Smooth muscle cell (in vitro differentiated cells): ENCODE measurements at regions not wholly inside any gene's neighbourhood (a gene's known extent, or its start where the extent isn't known, plus 50 kb on each side); places are given as distances from the start of the nearest gene placed in this dataset.
"Not testable (repeated sequence)": the region's sequence is repeated elsewhere in the genome, so short reads cannot be mapped to it uniquely, and the experiment has no call there.

Experiments
- DNase-seq: peaks from one replicate; lab custom pipeline; 2025; ENCODE audit not compliant: unreplicated experiment; lab: John Stamatoyannopoulos, UW
- H2AFZ ChIP-seq: fragments of 200-600 bp; sonication (generic); 2 replicates; pipeline ENCODE4 v1.6.0; 2016; ENCODE audit warnings: antibody characterized with exemption, low read depth, mild to moderate bottlenecking
- H3F3A ChIP-seq: fragments of 200-600 bp; sonication (generic); 2 replicates; pipeline ENCODE4 v1.6.0; 2017; ENCODE audit warnings: antibody characterized with exemption, low read depth
- H3K27ac ChIP-seq: fragments of 200-600 bp; sonication (generic); 2 replicates; pipeline ENCODE4 v1.5.1; 2016; ENCODE audit warnings: low read depth, mild to moderate bottlenecking
- H3K27me3 ChIP-seq: fragments of 200-600 bp; sonication (generic); 2 replicates; pipeline ENCODE4 v1.6.1; 2016; ENCODE audit warnings: low read depth, mild to moderate bottlenecking
- H3K36me3 ChIP-seq: fragments of 200-600 bp; sonication (generic); 2 replicates; pipeline ENCODE4 v1.5.1; 2016; ENCODE audit warnings: low read depth
- H3K4me1 ChIP-seq: fragments of 200-600 bp; sonication (generic); 2 replicates; pipeline ENCODE4 v1.5.1; 2016; ENCODE audit warnings: low read depth
- H3K4me2 ChIP-seq: fragments of 200-600 bp; sonication (generic); 2 replicates; pipeline ENCODE4 v1.6.0; 2016; ENCODE audit warnings: mild to moderate bottlenecking
- H3K4me3 ChIP-seq: fragments of 200-600 bp; sonication (generic); 2 replicates; pipeline ENCODE4 v1.5.1; 2016; ENCODE audit warnings: mild to moderate bottlenecking
- H3K79me2 ChIP-seq: fragments of 200-600 bp; sonication (generic); 2 replicates; pipeline ENCODE4 v1.6.0; 2016; ENCODE audit warnings: low read depth, mild to moderate bottlenecking
- H3K9ac ChIP-seq: fragments of 200-600 bp; sonication (generic); 2 replicates; pipeline ENCODE4 v1.6.0; 2016; ENCODE audit warnings: low read depth
- H3K9me3 ChIP-seq: fragments of 200-600 bp; sonication (generic); replicated peaks from 2 replicates; pipeline ENCODE4 v1.5.1; 2016; ENCODE audit warnings: low read depth
- H4K20me1 ChIP-seq: fragments of 200-600 bp; sonication (generic); 2 replicates; pipeline ENCODE4 v1.6.0; 2016; ENCODE audit warnings: low read depth
- WGBS: methylation state at CpG from one replicate; pipeline ENCODE4 v1.1.7; 2016; ENCODE audit warnings: low lambda C conversion rate; 5-methylcytosine and 5-hydroxymethylcytosine counted together

DNA sequence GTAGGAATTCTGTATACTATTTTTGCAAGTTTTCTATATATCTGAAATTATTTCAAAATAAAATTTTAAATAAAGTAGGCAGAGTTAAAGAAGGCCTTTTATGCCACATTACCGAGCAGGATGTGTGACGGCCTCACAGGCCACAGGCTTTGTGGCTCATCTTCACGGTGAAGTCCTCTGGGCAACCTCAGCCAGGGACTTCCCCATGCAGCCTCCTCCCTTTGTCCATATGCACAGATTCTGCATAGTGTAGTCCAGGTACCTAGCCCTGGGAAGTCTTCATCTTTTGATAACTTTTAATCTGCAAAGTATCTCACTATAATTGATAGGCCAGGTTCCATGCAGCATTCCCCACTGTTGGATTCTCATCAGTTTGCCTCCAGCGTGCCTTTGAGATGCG is 62.8 kb downstream of the ARHGAP11B start:
- H3K4me1 ChIP-seq, H3K27me3 ChIP-seq: not testable (repeated sequence)

GRCh38 chr15:30690153-30690552 is 64.2 kb downstream of the ARHGAP11B start:
- not testable (repeated sequence) for H4K20me1 ChIP-seq, H3K79me2 ChIP-seq, H3K9ac ChIP-seq, H2AFZ ChIP-seq, H3K4me3 ChIP-seq, H3K4me2 ChIP-seq, H3K27me3 ChIP-seq, DNase-seq, H3K9me3 ChIP-seq, H3K4me1 ChIP-seq, H3K27ac ChIP-seq, H3K36me3 ChIP-seq, H3F3A ChIP-seq
- 96% methylated on average over 2 of the region's 2 CpGs for WGBS

More for the DNA sequence above, 62.8 kb downstream of the ARHGAP11B start:
- not testable (repeated sequence) for H3K36me3 ChIP-seq, H3K79me2 ChIP-seq, H3K9me3 ChIP-seq, H3F3A ChIP-seq, H3K27ac ChIP-seq, H3K9ac ChIP-seq, H3K4me3 ChIP-seq, H3K4me2 ChIP-seq, DNase-seq, H4K20me1 ChIP-seq, H2AFZ ChIP-seq
- WGBS, result over 99% methylated on average over 5 of the region's 5 CpGs

DNA sequence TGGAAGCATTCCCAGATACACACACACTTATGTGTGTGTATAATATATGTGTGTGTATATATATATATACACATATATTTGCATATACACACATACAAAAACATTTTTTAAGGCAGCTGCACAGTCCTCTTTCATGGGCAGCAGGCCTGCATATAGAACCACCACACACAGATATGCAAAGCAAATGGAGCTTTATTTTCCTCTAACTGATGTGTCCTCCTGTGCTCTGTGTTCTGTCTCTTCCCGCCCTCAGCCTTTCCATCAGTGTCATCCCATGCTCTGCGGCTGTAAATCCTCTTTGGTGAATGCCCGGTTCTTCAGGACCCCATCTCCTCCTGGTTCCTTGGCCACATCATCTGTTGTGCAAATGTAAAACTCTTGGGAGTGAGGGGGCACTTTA is 69.9 kb downstream of the ARHGAP11B start:
- not testable (repeated sequence) for H3K36me3 ChIP-seq, H3F3A ChIP-seq, H3K79me2 ChIP-seq, H2AFZ ChIP-seq, H3K27me3 ChIP-seq, H3K27ac ChIP-seq, DNase-seq, H3K9ac ChIP-seq, H4K20me1 ChIP-seq, H3K9me3 ChIP-seq, H3K4me2 ChIP-seq, H3K4me3 ChIP-seq, H3K4me1 ChIP-seq
- WGBS, result 81% methylated on average over 3 of the region's 3 CpGs

GRCh38 chr15:30696439-30697314 is 70.7 kb downstream of the ARHGAP11B start:
- H3F3A ChIP-seq, DNase-seq, H2AFZ ChIP-seq, H3K36me3 ChIP-seq, H3K79me2 ChIP-seq, H3K4me2 ChIP-seq, H3K9me3 ChIP-seq, H3K9ac ChIP-seq, H3K27ac ChIP-seq, H3K4me3 ChIP-seq, H3K27me3 ChIP-seq, H3K4me1 ChIP-seq, H4K20me1 ChIP-seq: not testable (repeated sequence)
- 59% methylated on average over 7 of the region's 15 CpGs for WGBS

DNA sequence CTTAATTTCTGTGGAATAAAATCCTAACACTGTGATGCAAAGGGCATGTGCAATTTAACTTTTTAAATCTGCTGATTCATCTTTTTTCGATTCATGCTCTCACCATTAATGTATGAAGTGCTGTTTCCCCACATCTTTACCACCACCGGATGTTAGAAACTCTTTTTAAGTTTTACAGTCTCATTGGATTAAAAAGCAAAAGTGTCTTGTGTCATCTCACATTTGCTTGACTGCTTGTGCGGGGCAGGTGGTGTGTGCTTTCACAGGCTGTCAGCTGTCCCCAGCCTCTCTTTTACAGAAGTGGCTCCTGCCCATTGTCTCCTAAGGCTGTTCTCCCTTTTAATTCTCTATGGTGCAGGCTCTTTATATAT is 71.4 kb downstream of the ARHGAP11B start:
- H3K9ac ChIP-seq, DNase-seq: not testable (repeated sequence)

GRCh38 chr15:30700006-30700597 is 74.2 kb downstream of the ARHGAP11B start:
- not testable (repeated sequence) for H3K27ac ChIP-seq, H3K36me3 ChIP-seq, H3K4me3 ChIP-seq, H3K9ac ChIP-seq, H3K4me2 ChIP-seq, H4K20me1 ChIP-seq, DNase-seq, H2AFZ ChIP-seq, H3K27me3 ChIP-seq, H3K79me2 ChIP-seq, H3K4me1 ChIP-seq, H3F3A ChIP-seq, H3K9me3 ChIP-seq
- 57% methylated on average over 3 of the region's 7 CpGs for WGBS

More for the DNA sequence above, 71.4 kb downstream of the ARHGAP11B start:
- H3K27ac ChIP-seq, H4K20me1 ChIP-seq, H3K36me3 ChIP-seq, H3K27me3 ChIP-seq, H3K9me3 ChIP-seq, H3F3A ChIP-seq, H2AFZ ChIP-seq, H3K4me2 ChIP-seq, H3K4me3 ChIP-seq, H3K4me1 ChIP-seq, H3K79me2 ChIP-seq: not testable (repeated sequence)
- WGBS, result 67% methylated on average over 3 of the region's 3 CpGs

GRCh38 chr15:30707976-30708685 is 82.2 kb downstream of the ARHGAP11B start:
- 86% methylated on average over 9 of the region's 9 CpGs for WGBS
- not testable (repeated sequence) for H3K27me3 ChIP-seq, H3K27ac ChIP-seq, H3K4me3 ChIP-seq, H3K79me2 ChIP-seq, H3K9me3 ChIP-seq, H2AFZ ChIP-seq, H3K4me2 ChIP-seq, H3F3A ChIP-seq, H4K20me1 ChIP-seq, H3K36me3 ChIP-seq, H3K9ac ChIP-seq, H3K4me1 ChIP-seq, DNase-seq

DNA sequence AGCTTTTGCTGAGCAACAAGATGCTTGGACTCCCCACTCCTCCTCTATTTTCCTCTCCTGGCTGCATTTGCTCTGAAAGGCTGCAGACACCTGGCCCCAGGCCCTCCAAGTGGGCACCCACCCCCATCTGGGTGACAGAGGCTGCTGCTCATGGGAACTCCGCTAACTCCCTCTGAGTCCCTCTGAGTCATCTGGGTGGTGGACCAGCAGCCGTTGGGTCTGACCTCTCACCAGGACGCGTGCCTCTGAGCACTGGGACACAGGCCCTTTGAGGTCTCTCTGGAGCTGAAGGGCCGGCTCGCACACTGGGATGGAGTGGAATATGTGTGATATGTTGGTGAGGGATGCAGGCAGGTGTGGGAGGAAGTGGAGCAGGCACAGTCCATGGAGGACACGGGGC is 82.9 kb downstream of the ARHGAP11B start:
- H4K20me1 ChIP-seq, H3K27me3 ChIP-seq, H3K9ac ChIP-seq, H3K4me1 ChIP-seq, H3K4me2 ChIP-seq, H2AFZ ChIP-seq, H3F3A ChIP-seq, H3K4me3 ChIP-seq, H3K27ac ChIP-seq, H3K9me3 ChIP-seq, DNase-seq, H3K79me2 ChIP-seq, H3K36me3 ChIP-seq: not testable (repeated sequence)
- WGBS, result 75% methylated on average over 4 of the region's 7 CpGs
